ENCODE measurements at regions not wholly inside any gene's neighbourhood (a gene's known extent, or its start where the extent isn't known, plus 50 kb on each side); places are given as distances from the start of the nearest gene placed in this dataset.

GRCh38 chr3:159937561-159938166 is 51.0 kb upstream of the IL12A start:
- TF ChIP-seq CTCF (IDR thresholded peaks at IDR 0.05; ENCODE audit: insufficient read depth, low read depth, low read length, missing control alignments): no peak
- no peak overlapping the region for H3K4me3 ChIP-seq (ENCODE audit: low read length)
- no peak for DNase-seq (ENCODE audit: low read depth)

GRCh38 chr3:159938714-159939113 is 49.9 kb upstream of the IL12A start:
- DNase-seq (ENCODE audit: low read depth): peak; percentile 56
- TF ChIP-seq CTCF (IDR thresholded peaks at IDR 0.05; ENCODE audit: insufficient read depth, low read depth, low read length, missing control alignments): no peak
- no peak overlapping the region for H3K4me3 ChIP-seq (ENCODE audit: low read length)
